ENCODE measurements at regions not wholly inside any gene's neighbourhood (a gene's known extent, or its start where the extent isn't known, plus 50 kb on each side); places are given as distances from the start of the nearest gene placed in this dataset.
A peak's percentile ranks its signal among the peaks of the same experiment; 100 is the strongest.
"Not testable (repeated sequence)": the region's sequence is repeated elsewhere in the genome, so short reads cannot be mapped to it uniquely, and the experiment has no call there.

DNA sequence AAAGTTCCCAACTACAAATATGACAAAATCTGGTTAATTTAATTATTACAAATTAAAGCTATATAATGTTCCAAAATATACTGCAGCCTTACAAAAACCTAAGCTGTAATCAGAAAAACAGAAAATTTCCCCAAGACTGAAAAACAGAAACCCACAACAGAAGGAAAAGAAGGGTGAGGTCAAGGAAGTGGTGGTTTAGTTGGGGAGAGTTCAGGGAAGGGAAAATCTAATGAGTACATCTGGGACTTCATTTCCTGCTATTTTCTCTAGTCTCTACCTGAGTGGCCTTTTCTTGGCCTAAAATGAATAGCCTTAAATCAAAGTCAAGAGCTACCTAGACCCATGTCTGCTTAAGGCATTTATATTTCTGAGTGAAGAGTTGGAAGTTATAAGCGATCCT lies 66.2 kb upstream of the BEND6 start:
- Histone ChIP-seq H3K4me1 (ENCODE audit: control insufficient read depth in 2 of 2, insufficient read depth in 2 of 2, low read length in 2 of 2) (no peaks in the 10 kb centered on the region), H3K36me3 (ENCODE audit: control insufficient read depth in 2 of 2, insufficient read depth in 2 of 2, low read length in 2 of 2) (no peaks in the 10 kb centered on the region), H3K9ac (ENCODE audit: low read depth in 1 of 2, low read length in 2 of 2) (no peak overlapping the region), H3K9me3 (ENCODE audit: control insufficient read depth in 2 of 2, low read length in 2 of 2) (no peaks in the 10 kb centered on the region), H3K27me3 (ENCODE audit: control insufficient read depth in 2 of 2, insufficient read depth in 2 of 2, low read length in 2 of 2) (no peaks in the 10 kb centered on the region), H3K27ac (ENCODE audit: low read depth in 2 of 2, low read length in 2 of 2) (no peak overlapping the region), H3K4me3 (ENCODE audit: low read length in 2 of 2) (no peak overlapping the region)

DNA sequence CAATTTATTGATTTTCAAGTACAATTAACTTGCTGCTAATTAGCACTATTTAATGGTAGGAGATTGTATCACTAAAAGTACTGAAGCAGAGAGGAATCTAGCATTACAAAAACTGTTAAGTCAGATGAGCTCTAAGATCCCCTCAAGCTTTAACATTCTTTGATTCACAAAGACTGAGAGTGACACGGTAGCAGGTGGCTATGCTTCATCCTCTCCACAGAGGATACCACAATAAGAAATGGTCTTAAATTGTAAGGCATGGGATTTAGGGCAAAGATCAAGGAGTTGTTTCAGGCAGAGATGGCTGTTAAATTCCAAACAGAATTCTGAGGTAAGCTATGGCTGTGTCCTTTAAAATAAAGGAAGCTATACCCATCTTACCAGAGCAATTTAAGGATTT lies 67.8 kb upstream of the BEND6 start:
- Histone ChIP-seq H3K9me3 (ENCODE audit: control insufficient read depth in 2 of 2, low read length in 2 of 2) (no peaks in the 10 kb centered on the region), H3K27me3 (ENCODE audit: control insufficient read depth in 2 of 2, insufficient read depth in 2 of 2, low read length in 2 of 2) (no peaks in the 10 kb centered on the region), H3K36me3 (ENCODE audit: control insufficient read depth in 2 of 2, insufficient read depth in 2 of 2, low read length in 2 of 2) (no peaks in the 10 kb centered on the region), H3K4me1 (ENCODE audit: control insufficient read depth in 2 of 2, insufficient read depth in 2 of 2, low read length in 2 of 2) (no peaks in the 10 kb centered on the region), H3K9ac (ENCODE audit: low read depth in 1 of 2, low read length in 2 of 2) (no peak overlapping the region), H3K27ac (ENCODE audit: low read depth in 2 of 2, low read length in 2 of 2) (no peak overlapping the region), H3K4me3 (ENCODE audit: low read length in 2 of 2) (no peak overlapping the region)

DNA sequence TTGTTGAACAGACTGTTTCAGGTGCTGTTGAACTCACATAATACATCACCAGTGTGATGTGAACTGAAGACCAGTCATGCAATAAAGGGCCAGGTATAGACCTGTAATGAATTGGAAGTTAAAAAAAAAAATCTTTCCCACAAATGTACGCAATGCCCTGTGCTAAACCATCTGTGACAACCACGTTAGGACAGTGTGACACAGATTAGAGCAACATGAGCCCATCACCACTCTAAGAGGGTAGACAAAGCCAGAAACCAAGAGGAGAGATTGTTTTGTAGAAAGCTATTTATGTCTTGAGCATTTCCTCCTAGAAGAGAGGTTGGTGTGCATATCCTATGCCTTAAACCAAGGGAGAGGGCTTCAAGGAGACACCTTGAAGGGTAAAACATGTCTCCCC lies 77.0 kb upstream of the BEND6 start:
- Histone ChIP-seq H3K4me3 (ENCODE audit: low read length in 2 of 2) (no peak overlapping the region), H3K9me3 (ENCODE audit: control insufficient read depth in 2 of 2, low read length in 2 of 2) (no peaks in the 10 kb centered on the region), H3K27me3 (ENCODE audit: control insufficient read depth in 2 of 2, insufficient read depth in 2 of 2, low read length in 2 of 2) (no peaks in the 10 kb centered on the region), H3K4me1 (ENCODE audit: control insufficient read depth in 2 of 2, insufficient read depth in 2 of 2, low read length in 2 of 2) (peaks cover 0 to 10% of the 10 kb centered on the region in 2 donors), H3K36me3 (ENCODE audit: control insufficient read depth in 2 of 2, insufficient read depth in 2 of 2, low read length in 2 of 2) (no peaks in the 10 kb centered on the region), H3K9ac (ENCODE audit: low read depth in 1 of 2, low read length in 2 of 2) (no peak overlapping the region), H3K27ac (ENCODE audit: low read depth in 2 of 2, low read length in 2 of 2) (no peak overlapping the region)

DNA sequence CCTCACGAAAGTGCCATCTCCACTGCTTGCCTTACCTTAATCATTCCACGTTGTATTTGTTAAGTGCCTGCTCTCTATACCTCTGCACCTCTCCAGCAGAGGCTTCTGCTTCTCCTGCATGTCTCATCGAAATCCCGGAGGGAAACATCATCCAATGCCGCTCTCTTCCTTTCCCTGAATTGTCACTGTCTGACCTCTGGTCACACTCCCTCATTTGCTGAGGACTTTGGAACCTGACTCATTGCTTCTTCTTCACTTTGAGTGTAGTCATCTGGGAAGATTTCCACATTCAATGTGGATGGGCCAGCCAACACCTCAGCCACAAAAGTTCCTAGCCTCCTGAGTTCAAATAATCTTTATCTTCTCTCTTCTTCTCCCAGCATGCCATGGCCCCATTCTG lies 78.9 kb upstream of the BEND6 start:
- Histone ChIP-seq H3K36me3 (ENCODE audit: control insufficient read depth in 2 of 2, insufficient read depth in 2 of 2, low read length in 2 of 2) (no peaks in the 10 kb centered on the region), H3K9me3 (ENCODE audit: control insufficient read depth in 2 of 2, low read length in 2 of 2) (no peaks in the 10 kb centered on the region), H3K9ac (ENCODE audit: low read depth in 1 of 2, low read length in 2 of 2) (no peak overlapping the region), H3K4me1 (ENCODE audit: control insufficient read depth in 2 of 2, insufficient read depth in 2 of 2, low read length in 2 of 2) (peaks cover 0 to 10% of the 10 kb centered on the region in 2 donors), H3K27ac (ENCODE audit: low read depth in 2 of 2, low read length in 2 of 2) (peak overlapping the region; percentile 60 to 67), H3K4me3 (ENCODE audit: low read length in 2 of 2) (peak overlapping the region; percentile 36 to 53), H3K27me3 (ENCODE audit: control insufficient read depth in 2 of 2, insufficient read depth in 2 of 2, low read length in 2 of 2) (no peaks in the 10 kb centered on the region)

DNA sequence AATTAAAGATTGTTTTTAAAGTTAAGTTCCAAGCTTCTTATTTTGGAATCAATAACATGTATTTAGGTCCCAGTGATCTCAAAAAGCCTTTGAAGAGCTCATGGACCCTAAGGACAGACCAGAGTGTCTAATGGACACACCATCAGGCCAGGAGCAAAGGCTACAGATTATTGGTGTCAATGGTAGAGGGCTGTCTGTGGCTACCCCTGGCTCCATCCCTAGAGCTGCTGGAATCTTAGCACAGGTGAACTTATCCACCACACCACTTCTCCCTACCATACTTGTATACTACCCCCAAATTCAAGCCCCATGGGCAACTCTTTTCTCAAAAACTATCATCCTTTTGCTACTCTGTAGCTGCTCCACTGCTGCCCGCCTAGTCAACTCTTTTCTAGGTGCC lies 79.4 kb upstream of the BEND6 start:
- H3K9me3 ChIP-seq (ENCODE audit: control insufficient read depth in 2 of 2, low read length in 2 of 2): no peaks in the 10 kb centered on the region
- no peaks in the 10 kb centered on the region for H3K36me3 ChIP-seq (ENCODE audit: control insufficient read depth in 2 of 2, insufficient read depth in 2 of 2, low read length in 2 of 2)
- H3K9ac ChIP-seq (ENCODE audit: low read depth in 1 of 2, low read length in 2 of 2): no peak overlapping the region
- H3K27me3 ChIP-seq (ENCODE audit: control insufficient read depth in 2 of 2, insufficient read depth in 2 of 2, low read length in 2 of 2): no peaks in the 10 kb centered on the region
- peaks cover 0 to 10% of the 10 kb centered on the region in 2 donors for H3K4me1 ChIP-seq (ENCODE audit: control insufficient read depth in 2 of 2, insufficient read depth in 2 of 2, low read length in 2 of 2)
- H3K4me3 ChIP-seq (ENCODE audit: low read length in 2 of 2): peak overlapping the region; percentile 36 to 53
- H3K27ac ChIP-seq (ENCODE audit: low read depth in 2 of 2, low read length in 2 of 2): peak overlapping the region; percentile 20 to 60

DNA sequence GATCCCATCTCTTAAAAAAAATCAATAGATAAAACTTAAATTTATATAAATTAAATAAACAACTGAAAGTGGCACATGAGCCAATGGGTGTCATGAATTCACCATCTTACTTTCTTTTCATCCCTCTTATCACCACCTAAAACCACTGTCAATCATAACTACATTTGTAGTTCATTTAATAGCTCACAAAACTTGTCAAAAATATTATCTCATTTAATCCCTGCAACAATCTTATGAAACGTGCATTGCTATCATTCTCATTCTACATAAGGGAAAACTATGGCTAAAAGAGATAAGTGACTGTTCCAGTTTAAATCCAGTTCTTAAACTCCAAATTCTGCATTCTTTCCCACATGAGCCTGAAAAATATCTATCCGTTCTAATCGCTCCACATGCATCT lies 80.6 kb upstream of the BEND6 start:
- H3K4me3 ChIP-seq (ENCODE audit: low read length in 2 of 2): no peak overlapping the region
- no peak overlapping the region for H3K27ac ChIP-seq (ENCODE audit: low read depth in 2 of 2, low read length in 2 of 2)
- no peaks in the 10 kb centered on the region for H3K9me3 ChIP-seq (ENCODE audit: control insufficient read depth in 2 of 2, low read length in 2 of 2)
- H3K9ac ChIP-seq (ENCODE audit: low read depth in 1 of 2, low read length in 2 of 2): no peak overlapping the region
- H3K36me3 ChIP-seq (ENCODE audit: control insufficient read depth in 2 of 2, insufficient read depth in 2 of 2, low read length in 2 of 2): no peaks in the 10 kb centered on the region
- no peaks in the 10 kb centered on the region for H3K27me3 ChIP-seq (ENCODE audit: control insufficient read depth in 2 of 2, insufficient read depth in 2 of 2, low read length in 2 of 2)
- H3K4me1 ChIP-seq (ENCODE audit: control insufficient read depth in 2 of 2, insufficient read depth in 2 of 2, low read length in 2 of 2): peaks cover 0 to 10% of the 10 kb centered on the region in 2 donors

DNA sequence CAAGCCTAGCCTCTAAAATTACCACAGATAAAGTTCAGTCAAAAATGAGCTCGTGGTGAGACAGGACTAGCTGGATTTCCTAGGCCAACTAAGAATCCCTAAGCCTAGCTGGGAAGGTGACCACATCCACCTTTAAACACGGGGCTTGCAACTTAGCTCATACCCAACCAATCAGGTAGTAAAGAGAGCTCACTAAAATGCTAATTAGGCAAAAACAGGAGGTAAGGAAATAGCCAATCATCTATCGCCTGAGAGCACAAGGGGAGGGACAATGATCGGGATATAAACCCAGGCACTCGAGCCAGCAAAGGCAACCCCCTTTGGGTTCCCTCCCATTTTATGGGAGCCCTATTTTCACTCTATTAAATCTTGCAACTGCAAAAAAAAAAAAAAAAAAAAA lies 84.9 kb upstream of the BEND6 start:
- H3K27ac ChIP-seq (ENCODE audit: low read depth in 2 of 2, low read length in 2 of 2); H3K4me1 ChIP-seq (ENCODE audit: control insufficient read depth in 2 of 2, insufficient read depth in 2 of 2, low read length in 2 of 2); H3K27me3 ChIP-seq (ENCODE audit: control insufficient read depth in 2 of 2, insufficient read depth in 2 of 2, low read length in 2 of 2); H3K9me3 ChIP-seq (ENCODE audit: control insufficient read depth in 2 of 2, low read length in 2 of 2); H3K9ac ChIP-seq (ENCODE audit: low read depth in 1 of 2, low read length in 2 of 2); H3K4me3 ChIP-seq (ENCODE audit: low read length in 2 of 2); H3K36me3 ChIP-seq (ENCODE audit: control insufficient read depth in 2 of 2, insufficient read depth in 2 of 2, low read length in 2 of 2): not testable (repeated sequence)

DNA sequence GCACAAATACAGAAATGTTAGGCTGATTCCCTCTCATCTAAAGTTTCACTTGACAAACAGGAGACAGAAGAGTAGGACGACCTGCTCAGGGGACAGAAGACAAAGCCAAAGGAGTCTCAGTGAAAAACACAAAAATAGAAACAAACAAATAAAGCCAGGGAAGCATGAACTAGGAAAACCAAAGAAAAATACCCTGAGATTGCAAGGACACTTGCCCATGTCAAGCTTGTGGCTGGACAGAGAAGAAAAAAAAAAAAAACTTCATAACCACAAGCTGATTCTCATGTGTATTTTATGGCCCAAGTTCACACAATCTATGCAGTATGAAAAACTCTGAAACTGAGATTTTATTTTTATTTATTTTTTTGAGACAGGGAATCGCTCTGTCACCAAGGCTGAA lies 85.6 kb upstream of the BEND6 start:
- Histone ChIP-seq H3K4me1 (ENCODE audit: control insufficient read depth in 2 of 2, insufficient read depth in 2 of 2, low read length in 2 of 2) (peaks cover 6 to 10% of the 10 kb centered on the region in 2 donors), H3K9ac (ENCODE audit: low read depth in 1 of 2, low read length in 2 of 2) (no peak overlapping the region), H3K36me3 (ENCODE audit: control insufficient read depth in 2 of 2, insufficient read depth in 2 of 2, low read length in 2 of 2) (no peaks in the 10 kb centered on the region), H3K4me3 (ENCODE audit: low read length in 2 of 2) (no peak overlapping the region), H3K27me3 (ENCODE audit: control insufficient read depth in 2 of 2, insufficient read depth in 2 of 2, low read length in 2 of 2) (no peaks in the 10 kb centered on the region), H3K27ac (ENCODE audit: low read depth in 2 of 2, low read length in 2 of 2) (no peak overlapping the region), H3K9me3 (ENCODE audit: control insufficient read depth in 2 of 2, low read length in 2 of 2) (no peaks in the 10 kb centered on the region)

DNA sequence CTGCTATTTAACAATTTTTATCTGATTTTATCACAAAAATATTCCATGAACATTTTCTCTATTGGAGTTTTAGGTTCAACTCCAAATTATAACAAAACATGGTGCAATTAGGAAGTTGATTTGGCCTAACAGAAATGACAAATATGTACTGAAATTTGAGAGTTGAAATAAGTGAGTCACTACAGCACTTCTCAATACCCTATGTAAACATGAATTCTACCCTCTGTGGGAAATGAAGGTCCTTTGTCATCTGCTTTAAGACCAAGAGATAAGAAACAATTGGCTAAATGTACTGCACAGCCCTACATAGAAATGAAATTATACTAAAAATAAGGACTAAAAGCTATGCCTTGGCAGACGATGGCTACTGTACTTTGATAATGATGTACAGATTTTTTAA lies 86.2 kb upstream of the BEND6 start:
- peaks cover 11 to 15% of the 10 kb centered on the region in 2 donors for H3K4me1 ChIP-seq (ENCODE audit: control insufficient read depth in 2 of 2, insufficient read depth in 2 of 2, low read length in 2 of 2)
- H3K36me3 ChIP-seq (ENCODE audit: control insufficient read depth in 2 of 2, insufficient read depth in 2 of 2, low read length in 2 of 2): no peaks in the 10 kb centered on the region
- no peaks in the 10 kb centered on the region for H3K27me3 ChIP-seq (ENCODE audit: control insufficient read depth in 2 of 2, insufficient read depth in 2 of 2, low read length in 2 of 2)
- H3K4me3 ChIP-seq (ENCODE audit: low read length in 2 of 2): no peak overlapping the region
- H3K9me3 ChIP-seq (ENCODE audit: control insufficient read depth in 2 of 2, low read length in 2 of 2): no peaks in the 10 kb centered on the region
- no peak overlapping the region for H3K9ac ChIP-seq (ENCODE audit: low read depth in 1 of 2, low read length in 2 of 2)
- H3K27ac ChIP-seq (ENCODE audit: low read depth in 2 of 2, low read length in 2 of 2): no peak overlapping the region

DNA sequence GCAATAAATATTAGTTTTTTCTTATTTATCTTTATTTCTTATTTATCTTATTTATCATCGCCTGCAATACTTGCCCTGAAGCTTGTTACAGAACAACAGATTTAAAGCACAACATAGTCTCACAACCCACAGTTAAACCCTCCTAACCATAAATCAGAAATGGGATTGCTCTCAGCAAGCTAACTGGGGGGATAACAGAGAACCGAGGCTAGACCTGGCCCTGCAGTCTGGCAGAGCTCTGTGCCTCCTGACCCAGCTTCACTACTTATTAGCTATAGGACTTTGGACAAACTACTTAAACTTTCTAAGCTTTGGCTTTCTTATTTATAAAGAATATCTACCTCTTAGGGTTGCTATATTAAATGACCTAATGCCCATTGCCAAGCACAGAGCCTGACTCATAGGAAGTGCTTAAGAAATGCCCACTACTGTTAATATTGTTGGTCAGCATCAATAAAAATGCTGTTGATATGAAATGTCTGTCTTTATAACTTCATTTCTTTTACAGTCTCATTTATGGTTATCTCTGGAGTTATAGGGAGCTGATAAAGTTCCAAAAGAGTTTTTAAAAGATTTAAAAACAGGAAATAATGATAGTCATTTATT lies 87.9 kb upstream of the BEND6 start:
- Histone ChIP-seq H3K27ac (ENCODE audit: low read depth in 2 of 2, low read length in 2 of 2) (no peak overlapping the region), H3K9me3 (ENCODE audit: control insufficient read depth in 2 of 2, low read length in 2 of 2) (no peaks in the 10 kb centered on the region), H3K4me3 (ENCODE audit: low read length in 2 of 2) (no peak overlapping the region), H3K4me1 (ENCODE audit: control insufficient read depth in 2 of 2, insufficient read depth in 2 of 2, low read length in 2 of 2) (peaks cover 18 to 32% of the 10 kb centered on the region in 2 donors), H3K27me3 (ENCODE audit: control insufficient read depth in 2 of 2, insufficient read depth in 2 of 2, low read length in 2 of 2) (no peaks in the 10 kb centered on the region), H3K9ac (ENCODE audit: low read depth in 1 of 2, low read length in 2 of 2) (no peak overlapping the region), H3K36me3 (ENCODE audit: control insufficient read depth in 2 of 2, insufficient read depth in 2 of 2, low read length in 2 of 2) (no peaks in the 10 kb centered on the region)
